NCI-H2107 treated with DMSO at 0.1 percent for 48 hours (cell line): ENCODE measurements at regions not wholly inside any gene's neighbourhood (a gene's known extent, or its start where the extent isn't known, plus 50 kb on each side); places are given as distances from the start of the nearest gene placed in this dataset.
"Not testable (repeated sequence)": the region's sequence is repeated elsewhere in the genome, so short reads cannot be mapped to it uniquely, and the experiment has no call there.

Experiments
- DNase-seq: peaks from one replicate; lab custom pipeline; 2025; ENCODE audit not compliant: unreplicated experiment; lab: John Stamatoyannopoulos, UW

- DNase-seq: no peak
Observed at GRCh38 chr4:1561286-1561990, 122.7 kb downstream of the FAM53A start.

- DNase-seq: no peak
Observed at GRCh38 chr4:1559896-1560650, 124.0 kb downstream of the FAM53A start.

- no peak for DNase-seq
Observed at GRCh38 chr4:1558205-1558604, 125.9 kb downstream of the FAM53A start.

DNA sequence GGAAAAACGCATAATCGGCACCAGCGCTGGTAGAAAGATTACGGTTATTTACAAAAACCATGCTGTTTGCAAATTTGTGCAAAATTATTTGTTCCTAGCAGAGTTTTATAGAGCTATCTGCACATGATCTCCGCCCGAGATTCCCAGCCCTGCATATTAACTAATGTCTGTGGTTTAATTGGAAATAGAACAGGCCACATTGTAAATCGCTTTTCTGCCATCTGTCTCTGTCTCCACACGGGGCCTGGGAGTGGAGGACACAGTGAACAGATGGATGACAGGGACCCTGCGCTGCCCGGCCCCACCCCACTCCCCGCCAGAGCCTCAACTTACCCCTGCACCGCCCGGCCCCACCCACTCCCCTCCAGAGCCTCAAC is 126.9 kb downstream of the FAM53A start:
- DNase-seq: no peak

GRCh38 chr4:1556541-1557220 is 127.4 kb downstream of the FAM53A start:
- DNase-seq: no peak

- DNase-seq: peak; percentile 61
Observed at GRCh38 chr4:1554876-1555265, 129.2 kb downstream of the FAM53A start.

DNA sequence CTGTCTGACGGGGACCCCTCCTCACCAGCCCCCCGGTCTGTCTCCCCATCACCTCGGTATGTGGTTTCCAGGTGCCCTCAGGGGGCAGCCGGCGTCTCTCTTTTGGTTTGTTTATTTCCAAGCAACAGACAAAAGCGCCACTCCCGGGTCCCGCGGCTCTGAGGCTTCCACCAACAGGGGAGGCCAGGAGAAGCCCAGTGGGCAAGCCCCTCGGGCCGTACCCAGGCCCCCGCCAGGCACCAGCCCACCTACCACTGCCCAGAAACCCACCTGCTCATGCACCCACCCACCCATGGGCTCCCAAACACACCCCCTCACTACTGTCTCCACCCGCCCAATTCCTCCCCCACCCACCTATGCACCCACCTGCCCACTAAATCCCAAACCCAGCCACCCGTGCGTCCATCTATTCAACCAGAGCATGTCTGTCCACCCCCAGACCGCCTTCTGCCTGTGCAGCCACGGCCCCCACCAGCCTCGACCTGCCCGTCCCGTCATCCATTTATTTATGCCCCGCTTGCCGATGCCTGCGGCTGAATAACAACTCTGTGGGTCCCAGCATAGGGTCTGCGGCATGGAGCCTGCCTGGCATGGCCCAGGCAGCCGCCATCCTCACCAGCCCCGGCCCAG is 129.8 kb downstream of the FAM53A start:
- no peak for DNase-seq

DNA sequence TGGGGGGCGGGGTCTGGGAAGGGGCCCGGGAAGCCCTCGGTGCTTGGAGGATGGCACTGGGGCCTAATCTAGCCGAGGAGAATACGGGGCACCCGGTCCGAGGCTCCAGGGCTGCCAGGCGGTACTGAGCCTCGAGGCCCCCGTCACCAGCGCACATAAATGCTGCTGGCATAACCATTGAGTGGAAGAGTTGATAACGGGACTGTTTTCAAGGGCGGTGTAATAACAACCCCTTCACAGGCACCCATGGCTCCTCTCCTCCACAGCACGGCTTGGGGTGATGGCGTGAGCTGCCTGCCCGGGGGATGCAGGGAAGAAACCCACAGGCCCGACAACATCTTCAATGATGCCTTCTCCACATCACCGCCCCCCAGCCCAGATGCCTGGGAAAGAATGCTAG is 130.7 kb downstream of the FAM53A start:
- DNase-seq: no peak

GRCh38 chr4:1552451-1552850 is 131.7 kb downstream of the FAM53A start:
- DNase-seq: no peak

- no peak for DNase-seq
Observed at GRCh38 chr4:1551211-1551610, 132.9 kb downstream of the FAM53A start.

- DNase-seq: no peak
Observed at GRCh38 chr4:1550122-1551070, 133.7 kb downstream of the FAM53A start.

DNA sequence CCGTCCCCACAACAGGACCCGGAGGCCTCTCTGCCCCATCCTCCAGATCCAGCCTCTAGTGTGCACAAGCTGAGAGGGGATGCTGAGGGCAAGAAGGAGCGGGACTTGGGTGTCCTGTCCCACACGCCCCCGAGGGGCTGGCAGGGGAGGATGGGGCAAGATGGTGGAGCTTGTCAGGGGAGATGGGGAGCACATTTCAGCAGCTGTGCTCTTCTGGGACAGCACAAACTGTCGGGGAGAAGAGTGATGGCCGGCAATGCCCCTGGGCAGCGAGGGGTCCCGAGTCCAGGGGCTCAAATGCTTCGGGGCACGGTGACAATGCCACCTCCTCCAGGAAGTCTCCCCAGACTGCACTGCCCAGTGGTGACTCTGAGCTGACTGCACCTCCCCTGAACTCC is 134.5 kb downstream of the FAM53A start:
- DNase-seq: no peak

- DNase-seq: not testable (repeated sequence)
Observed at GRCh38 chr4:1548827-1549637, 135.1 kb downstream of the FAM53A start.

GRCh38 chr4:1547856-1548826 is 136.0 kb downstream of the FAM53A start:
- no peak for DNase-seq

DNA sequence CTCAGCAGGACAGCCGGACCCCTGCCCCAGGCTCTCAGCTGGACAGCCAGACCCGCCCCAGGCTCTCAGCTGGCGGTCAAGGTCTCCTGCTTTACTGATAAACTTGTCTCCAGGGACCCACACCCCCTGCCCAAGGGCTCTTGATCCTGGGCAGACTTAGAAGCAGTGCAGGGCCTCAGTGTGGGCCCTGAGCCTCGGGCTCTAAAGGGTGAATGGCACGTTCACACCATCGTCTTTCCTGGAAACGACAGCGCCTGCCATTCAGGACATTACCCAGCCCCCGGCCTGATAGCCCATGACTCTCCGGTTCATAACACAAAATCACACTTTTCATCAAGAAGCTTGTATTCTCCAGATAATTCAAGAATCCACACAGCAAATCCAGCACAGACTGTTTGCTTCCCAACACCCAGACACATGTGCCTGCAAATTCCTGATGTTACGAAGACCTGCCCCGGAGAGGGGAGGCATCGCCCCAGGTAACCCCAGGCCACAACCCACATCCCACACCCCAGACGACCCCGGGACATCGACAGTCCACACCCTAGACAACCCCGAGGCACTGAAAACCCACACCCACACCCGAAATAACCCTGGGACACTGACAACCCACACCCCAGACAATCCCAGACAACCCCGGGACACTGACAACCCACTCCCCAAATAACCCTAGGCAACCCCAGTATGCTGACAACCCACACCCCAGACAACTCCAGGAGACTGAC is 136.8 kb downstream of the FAM53A start:
- no peak for DNase-seq

DNA sequence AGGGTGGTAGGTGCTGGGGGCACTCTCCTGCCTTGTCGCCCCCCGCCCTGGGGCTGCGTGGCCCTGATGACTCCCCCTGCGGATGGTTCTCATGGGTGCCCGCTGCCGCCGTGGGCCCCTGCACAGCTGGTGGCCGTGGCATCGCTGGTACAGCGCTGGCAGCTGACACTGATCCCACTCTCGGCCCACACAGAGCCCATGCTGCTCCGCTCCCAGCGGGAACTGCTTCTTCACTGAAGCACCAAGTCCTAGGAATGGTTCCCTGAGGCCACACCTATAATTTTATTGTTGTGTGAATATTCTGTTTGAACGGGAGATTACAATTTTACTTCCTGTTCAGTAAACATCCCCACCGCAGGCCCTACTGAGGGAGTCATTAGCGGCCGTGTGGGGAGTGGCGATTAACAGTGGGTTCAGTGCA is 138.6 kb upstream of the NKX1-1 start:
- no peak for DNase-seq

DNA sequence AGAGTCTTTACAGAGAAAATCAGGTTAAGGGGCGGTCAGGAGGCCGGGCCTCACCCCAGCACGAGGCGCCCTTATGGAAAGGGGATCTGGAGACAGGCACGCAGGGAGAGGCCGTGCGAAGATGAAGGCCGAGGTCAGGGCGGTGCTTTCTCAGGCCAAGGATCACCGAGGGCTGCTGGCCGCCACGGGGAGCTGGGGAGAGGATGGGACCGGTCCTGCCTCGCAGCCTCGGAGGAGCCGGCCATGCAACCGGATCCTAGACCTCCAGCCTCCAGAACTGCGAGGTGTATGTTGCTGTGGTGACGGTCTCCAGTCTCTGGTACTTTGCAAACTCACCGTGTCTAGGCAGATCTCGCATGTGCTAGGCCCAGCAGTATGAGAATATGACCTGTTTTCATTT is 138.2 kb upstream of the NKX1-1 start:
- DNase-seq: not testable (repeated sequence)

- DNase-seq: no peak
Observed at GRCh38 chr4:1543976-1544375, 137.7 kb upstream of the NKX1-1 start.
